IPS-18c (cell line): ENCODE measurements at regions not wholly inside any gene's neighbourhood (a gene's known extent, or its start where the extent isn't known, plus 50 kb on each side); places are given as distances from the start of the nearest gene placed in this dataset.

Experiments used
- H3K4me3 ChIP-seq: 2 replicates; pipeline ENCODE4 v1.7.0; 2013; ENCODE audit warnings: low read depth, mild to moderate bottlenecking, low read length, moderate library complexity; ENCODE audit not compliant: insufficient read depth
- H3K9me3 ChIP-seq: one replicate; pipeline ENCODE4 v1.6.1; 2013; ENCODE audit warnings: mild to moderate bottlenecking, low read length, moderate library complexity; ENCODE audit not compliant: control insufficient read depth, insufficient read depth

- H3K9me3 ChIP-seq, result no peaks in the 10 kb centered on the region
- no peak overlapping the region for H3K4me3 ChIP-seq
Observed at GRCh38 chr12:65585648-65586602, 238.4 kb upstream of the HMGA2 start.

- no peaks in the 10 kb centered on the region for H3K9me3 ChIP-seq
- H3K4me3 ChIP-seq, result no peak overlapping the region
Observed at GRCh38 chr12:65586796-65587195, 237.5 kb upstream of the HMGA2 start.

GRCh38 chr12:65590318-65590717, 234.0 kb upstream of the HMGA2 start:
- H3K4me3 ChIP-seq, result no peak overlapping the region
- no peaks in the 10 kb centered on the region for H3K9me3 ChIP-seq

GRCh38 chr12:65592416-65592815, 231.9 kb upstream of the HMGA2 start:
- H3K9me3 ChIP-seq, result no peaks in the 10 kb centered on the region
- H3K4me3 ChIP-seq, result no peak overlapping the region

- no peak overlapping the region for H3K4me3 ChIP-seq
- H3K9me3 ChIP-seq, result no peaks in the 10 kb centered on the region
Observed at GRCh38 chr12:65593239-65593701, 231.0 kb upstream of the HMGA2 start.

- H3K4me3 ChIP-seq, result no peak overlapping the region
- H3K9me3 ChIP-seq, result no peaks in the 10 kb centered on the region
Observed at GRCh38 chr12:65594409-65594808, 229.9 kb upstream of the HMGA2 start.

- Histone ChIP-seq H3K4me3 (peak overlapping the region; percentile 21), H3K9me3 (no peaks in the 10 kb centered on the region)
Observed at GRCh38 chr12:65595016-65595560, 229.2 kb upstream of the HMGA2 start.

- H3K9me3 ChIP-seq, result no peaks in the 10 kb centered on the region
- no peak overlapping the region for H3K4me3 ChIP-seq
Observed at GRCh38 chr12:65596514-65597091, 227.7 kb upstream of the HMGA2 start.

- Histone ChIP-seq H3K4me3 (no peak overlapping the region), H3K9me3 (no peaks in the 10 kb centered on the region)
Observed at GRCh38 chr12:65597527-65597926, 226.8 kb upstream of the HMGA2 start.

- no peaks in the 10 kb centered on the region for H3K9me3 ChIP-seq
Observed at GRCh38 chr12:65598688-65599087, 225.6 kb upstream of the HMGA2 start.

GRCh38 chr12:65602253-65602609, 222.1 kb upstream of the HMGA2 start:
- no peaks in the 10 kb centered on the region for H3K9me3 ChIP-seq
- no peak overlapping the region for H3K4me3 ChIP-seq

More at GRCh38 chr12:65598688-65599087, 225.6 kb upstream of the HMGA2 start:
- no peak overlapping the region for H3K4me3 ChIP-seq

GRCh38 chr12:65602610-65603295, 221.5 kb upstream of the HMGA2 start:
- Histone ChIP-seq H3K9me3 (peaks cover 2% of the 10 kb centered on the region), H3K4me3 (peak overlapping the region; percentile 2; the same call in 1 of the 2 replicates)

GRCh38 chr12:65603438-65604351, 220.6 kb upstream of the HMGA2 start:
- peaks cover 2% of the 10 kb centered on the region for H3K9me3 ChIP-seq
- H3K4me3 ChIP-seq, result no peak overlapping the region

GRCh38 chr12:65605019-65605418, 219.3 kb upstream of the HMGA2 start:
- H3K4me3 ChIP-seq, result no peak overlapping the region
- H3K9me3 ChIP-seq, result peaks cover 2% of the 10 kb centered on the region

- Histone ChIP-seq H3K4me3 (no peak overlapping the region), H3K9me3 (peaks cover 2% of the 10 kb centered on the region)
Observed at GRCh38 chr12:65606008-65606766, 218.1 kb upstream of the HMGA2 start.

GRCh38 chr12:65607401-65607841, 216.9 kb upstream of the HMGA2 start:
- Histone ChIP-seq H3K9me3 (peaks cover 2% of the 10 kb centered on the region), H3K4me3 (no peak overlapping the region)
